ENCODE measurements at regions not wholly inside any gene's neighbourhood (a gene's known extent, or its start where the extent isn't known, plus 50 kb on each side); places are given as distances from the start of the nearest gene placed in this dataset.

DNA sequence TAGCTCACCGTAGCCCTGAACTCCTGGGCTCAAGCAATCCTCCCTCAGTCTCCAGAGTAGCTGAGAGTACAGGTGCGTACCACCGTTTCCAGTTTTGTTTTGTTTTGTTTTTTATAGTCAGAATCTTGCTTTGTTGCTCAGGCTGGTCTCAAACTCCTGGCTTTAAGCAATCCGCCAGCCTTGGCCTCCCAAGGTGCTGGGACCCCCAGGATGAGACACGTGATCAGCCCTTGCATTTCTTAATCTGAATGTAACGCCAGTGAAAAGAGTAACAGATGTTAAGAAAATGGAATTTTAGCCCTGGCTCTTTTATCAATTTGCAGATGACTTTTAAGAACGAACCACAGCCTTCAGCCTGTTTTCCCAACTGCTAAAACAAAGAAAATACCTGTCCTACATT is 451.3 kb downstream of the SHQ1 start:
- no peak for DNase-seq (ENCODE audit: low read depth)

DNA sequence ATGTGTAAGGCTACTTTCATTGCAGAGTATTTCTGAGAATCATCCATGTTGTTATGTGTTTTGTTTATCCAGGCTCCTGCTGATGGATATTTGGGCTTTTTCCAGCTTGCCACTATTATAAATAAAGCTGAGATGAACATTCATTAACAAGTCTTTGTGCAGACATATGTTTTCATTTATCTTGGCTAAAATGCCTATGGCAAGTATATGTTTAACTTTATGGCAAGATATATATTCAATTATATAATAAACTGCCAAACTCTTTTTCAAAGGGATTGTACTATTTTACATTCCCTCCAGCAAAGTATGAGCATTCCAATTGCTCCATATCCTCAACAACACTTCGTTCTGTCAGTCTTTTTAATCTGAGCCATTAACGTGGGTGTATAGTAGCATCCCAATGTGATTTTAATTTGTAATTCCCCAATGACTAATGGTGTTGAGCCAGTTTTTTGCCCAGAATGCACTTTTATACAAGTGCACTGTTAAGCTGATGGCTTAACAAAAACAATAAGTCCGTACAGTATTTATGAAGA is 452.4 kb downstream of the SHQ1 start:
- no peak for DNase-seq (ENCODE audit: low read depth)

DNA sequence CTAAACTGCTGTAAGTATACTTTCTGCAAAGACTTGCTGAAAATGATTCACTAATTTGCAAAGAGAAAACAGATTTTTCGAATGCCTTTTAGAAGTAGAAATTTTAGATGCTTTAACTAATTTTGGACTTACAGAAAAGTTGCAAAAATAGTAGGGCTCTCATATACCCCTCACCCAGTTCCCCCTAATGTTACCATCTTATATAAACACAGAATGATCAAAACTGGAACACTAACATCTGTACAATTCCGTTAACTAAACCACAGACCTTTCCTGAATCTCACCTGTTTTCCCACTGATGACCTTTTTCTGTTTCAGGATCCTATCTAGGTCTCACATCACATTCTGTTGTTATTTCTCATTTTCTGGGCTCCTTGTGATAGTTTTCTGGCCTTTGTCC is 454.8 kb downstream of the SHQ1 start:
- no peak for DNase-seq (ENCODE audit: low read depth)

DNA sequence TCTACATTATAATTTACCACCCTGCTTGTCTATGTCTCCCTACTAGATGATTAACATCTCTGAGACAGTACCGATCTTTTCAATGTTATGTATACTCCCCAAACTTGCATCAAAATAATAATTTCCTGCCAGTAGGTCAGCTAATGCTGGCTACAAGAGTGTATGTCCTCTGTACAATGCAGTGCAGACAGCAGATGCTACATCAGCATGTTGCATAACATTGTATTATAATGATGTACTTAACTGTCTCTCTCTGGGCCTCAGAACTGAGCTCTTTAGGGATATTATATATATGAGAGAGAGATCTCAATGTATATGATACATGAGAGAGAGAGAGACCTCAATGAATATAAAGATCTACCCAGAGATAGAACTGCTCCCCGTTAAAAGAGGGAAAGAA is 456.6 kb downstream of the SHQ1 start:
- no peak for DNase-seq (ENCODE audit: low read depth)

DNA sequence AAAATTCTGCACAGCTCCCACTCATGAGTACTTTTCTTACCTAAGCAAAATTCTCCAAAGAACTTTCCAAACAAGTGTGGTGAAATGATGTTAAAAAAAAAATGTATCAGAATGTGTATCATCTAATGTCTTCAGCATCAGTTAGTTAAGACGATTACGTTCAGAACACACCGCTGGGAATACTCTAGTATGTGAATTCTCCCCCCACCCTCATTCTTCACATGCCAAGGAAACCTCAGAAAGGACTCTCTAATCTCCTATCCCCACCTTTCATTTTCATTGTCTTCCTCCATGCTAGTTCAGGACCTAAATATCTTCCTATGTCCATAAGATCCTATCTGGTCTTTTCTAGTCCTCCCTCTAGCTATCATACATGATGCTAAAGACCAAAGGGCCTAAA is 457.4 kb downstream of the SHQ1 start:
- no peak for DNase-seq (ENCODE audit: low read depth)

DNA sequence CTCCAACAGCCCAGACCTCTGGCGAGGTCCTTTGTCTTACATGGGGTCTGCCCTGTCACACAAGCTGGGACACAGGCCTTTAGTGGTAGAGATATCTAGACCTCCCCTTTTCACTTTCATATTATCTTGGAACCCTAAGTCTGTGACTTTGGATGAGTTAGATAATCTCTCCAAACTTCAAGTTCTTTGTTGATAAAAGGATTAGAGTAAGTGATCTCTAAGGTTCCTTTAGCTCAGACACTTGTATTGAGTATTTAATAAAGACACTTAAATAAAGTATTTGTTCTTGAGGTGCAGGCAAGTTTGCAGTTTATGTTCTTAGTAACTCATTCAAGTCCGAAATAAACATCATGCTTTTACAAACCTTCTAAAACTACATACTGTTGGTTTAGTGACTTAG is 459.6 kb downstream of the SHQ1 start:
- DNase-seq (ENCODE audit: low read depth) = no peak

DNA sequence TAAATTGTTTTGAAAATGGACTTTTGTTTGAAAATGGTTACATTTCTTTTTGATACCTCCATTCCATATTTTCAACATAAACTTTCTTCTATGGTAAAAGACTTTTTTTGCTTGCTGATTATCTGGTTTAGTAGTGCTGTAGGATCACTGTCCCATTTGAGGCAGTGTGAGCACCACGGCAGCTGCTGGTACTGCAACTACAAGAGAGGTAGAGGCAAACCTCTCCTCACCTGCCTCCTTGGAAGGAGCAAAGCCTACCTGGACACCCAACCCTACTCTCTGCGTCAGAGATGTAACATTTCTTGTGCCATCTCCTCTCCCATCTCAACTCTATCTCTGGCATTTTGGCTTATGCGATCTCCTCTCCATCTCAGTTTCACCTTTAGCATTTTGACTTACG is 460.1 kb downstream of the SHQ1 start:
- no peak for DNase-seq (ENCODE audit: low read depth)

DNA sequence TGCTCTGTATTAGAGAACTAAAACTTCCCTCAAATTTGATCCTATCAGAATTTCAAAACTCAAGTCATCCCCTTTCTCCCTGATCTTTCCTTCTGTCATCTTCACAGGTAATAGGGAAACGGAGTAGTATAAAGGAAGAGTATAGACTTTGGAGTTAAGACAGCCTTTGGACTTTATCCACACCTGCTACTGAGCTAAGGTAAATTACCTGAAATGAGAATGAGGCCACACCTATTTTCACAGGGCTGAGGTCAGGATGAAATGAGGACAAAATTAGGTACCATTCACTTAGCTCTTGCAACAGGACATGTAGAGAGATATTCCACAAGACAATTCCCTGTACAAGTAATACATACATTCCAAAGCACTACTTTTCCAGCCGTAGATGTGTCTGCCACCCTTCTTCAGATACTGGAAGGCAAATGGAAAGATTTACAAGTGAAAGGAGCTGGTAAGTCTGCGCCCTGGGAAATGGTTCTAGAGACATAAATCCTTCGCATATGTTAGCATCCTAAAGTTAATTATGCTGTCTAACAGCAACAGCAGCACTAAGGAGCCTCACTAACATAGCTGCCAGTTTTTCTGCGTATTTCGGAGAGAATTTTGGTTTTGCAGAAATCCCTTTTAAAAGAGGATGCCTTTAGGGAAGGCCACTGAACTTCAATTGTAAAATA is 461.8 kb downstream of the SHQ1 start:
- no peak for DNase-seq (ENCODE audit: low read depth)

DNA sequence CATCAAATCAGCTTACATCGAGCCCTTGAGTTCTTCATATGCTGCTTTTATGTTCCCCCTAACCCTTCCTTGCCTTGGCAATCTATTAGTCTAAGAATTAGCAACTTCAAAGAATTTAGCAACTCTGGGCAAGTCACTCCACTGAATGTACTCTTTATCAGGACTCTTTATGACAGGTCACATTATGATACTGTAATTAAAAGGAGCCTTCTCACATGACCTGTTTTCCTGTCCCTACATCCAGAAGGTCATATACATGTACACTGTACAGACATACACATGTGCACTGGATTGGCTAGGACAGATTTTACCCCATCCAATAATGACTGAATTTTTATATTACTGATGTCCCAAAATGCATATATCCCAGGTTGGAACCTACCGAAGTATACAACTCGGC is 463.1 kb downstream of the SHQ1 start:
- no peak for DNase-seq (ENCODE audit: low read depth)

DNA sequence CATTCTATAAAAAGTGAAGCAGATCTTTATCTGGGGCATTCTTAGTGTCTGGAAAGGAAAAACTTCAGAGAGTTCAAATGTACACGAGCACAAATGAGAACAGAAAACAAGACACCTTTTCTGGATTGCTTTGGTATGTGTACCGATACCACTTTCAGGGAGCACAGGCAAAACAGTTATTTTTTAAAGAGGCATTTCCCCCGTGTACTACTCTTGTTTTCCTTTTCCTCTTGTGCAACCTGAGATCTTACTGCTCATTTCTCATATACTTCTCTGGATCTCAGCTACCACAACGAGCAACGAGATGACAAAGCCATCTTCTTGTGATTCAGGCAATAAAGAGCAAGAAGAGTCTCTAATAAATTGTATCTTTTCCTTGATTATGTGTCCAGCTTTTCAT is 463.6 kb downstream of the SHQ1 start:
- DNase-seq (ENCODE audit: low read depth) = no peak

DNA sequence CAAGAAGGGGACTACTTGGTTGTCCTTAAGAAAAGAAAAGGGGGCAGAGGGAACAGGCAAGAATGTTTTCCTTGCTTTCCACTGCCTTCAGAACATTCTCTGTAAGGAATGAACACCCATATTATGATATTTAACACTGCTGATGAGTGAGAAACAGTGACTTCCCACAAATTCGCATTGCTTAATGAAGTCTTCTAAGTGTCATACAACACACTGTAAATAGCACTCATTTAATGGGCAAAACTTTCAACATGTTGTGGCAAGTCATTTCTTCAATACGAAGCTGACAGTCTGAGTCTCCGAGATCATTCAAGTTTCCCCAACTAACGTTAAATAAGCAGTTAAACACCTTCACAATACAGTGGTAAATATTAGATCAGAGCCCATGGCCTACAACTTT is 464.4 kb downstream of the SHQ1 start:
- no peak for DNase-seq (ENCODE audit: low read depth)

DNA sequence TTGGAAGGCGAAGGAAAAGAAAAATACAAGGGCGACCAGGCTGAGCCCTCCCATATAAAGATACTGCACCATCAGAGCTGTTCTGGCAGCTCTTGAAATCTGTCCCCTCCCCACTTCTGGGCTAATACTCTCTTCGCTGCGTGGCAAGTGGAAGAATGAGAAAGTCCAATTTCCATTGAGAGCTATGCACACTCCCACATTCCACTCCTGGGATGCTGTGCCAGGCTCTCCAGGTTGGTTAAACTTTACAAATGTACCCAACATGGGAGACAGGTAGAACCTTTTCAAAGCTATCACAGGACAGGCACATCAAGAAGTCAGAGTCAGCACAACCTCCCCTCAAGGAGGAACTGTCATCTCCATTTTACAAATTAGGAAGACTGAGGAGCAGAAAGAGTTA is 465.0 kb downstream of the SHQ1 start:
- DNase-seq (ENCODE audit: low read depth) = no peak

DNA sequence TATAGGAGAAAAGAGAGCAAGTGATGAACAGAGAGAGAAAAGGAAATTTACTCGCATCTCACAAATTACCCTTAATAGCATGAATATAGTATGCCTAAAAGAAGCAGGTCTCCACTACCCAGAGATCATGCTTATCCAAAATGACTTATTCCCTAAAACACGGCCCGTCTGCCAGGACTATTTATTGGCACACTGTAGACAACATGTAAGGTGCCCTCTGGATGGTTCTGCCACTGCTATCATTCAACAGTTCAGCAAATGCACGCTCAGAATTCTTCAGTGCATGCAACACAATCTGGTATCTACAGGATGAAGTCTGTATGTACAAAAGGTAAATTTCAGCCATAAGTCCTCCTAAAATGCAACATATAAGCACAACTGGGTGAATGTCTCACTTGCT is 465.8 kb downstream of the SHQ1 start:
- DNase-seq (ENCODE audit: low read depth) = no peak

DNA sequence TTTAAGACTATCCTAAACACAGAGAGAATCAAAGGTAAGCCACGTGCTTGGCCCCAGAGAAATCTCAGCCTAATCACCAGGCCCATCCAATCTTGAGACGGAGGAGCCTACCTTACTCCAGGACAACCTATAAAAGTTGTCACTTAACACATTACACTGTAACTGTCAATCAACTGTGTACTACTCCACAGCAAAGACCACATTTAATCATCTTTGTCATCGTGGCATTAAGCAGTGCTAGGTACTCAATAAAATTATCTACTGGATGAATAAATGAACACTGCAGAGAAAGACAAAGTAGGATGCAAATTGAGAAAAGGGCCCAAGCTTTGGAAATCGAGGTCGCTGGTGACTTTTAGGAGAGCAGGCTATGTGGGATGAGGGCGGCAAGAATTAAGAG is 466.7 kb downstream of the SHQ1 start:
- DNase-seq (ENCODE audit: low read depth) = no peak

DNA sequence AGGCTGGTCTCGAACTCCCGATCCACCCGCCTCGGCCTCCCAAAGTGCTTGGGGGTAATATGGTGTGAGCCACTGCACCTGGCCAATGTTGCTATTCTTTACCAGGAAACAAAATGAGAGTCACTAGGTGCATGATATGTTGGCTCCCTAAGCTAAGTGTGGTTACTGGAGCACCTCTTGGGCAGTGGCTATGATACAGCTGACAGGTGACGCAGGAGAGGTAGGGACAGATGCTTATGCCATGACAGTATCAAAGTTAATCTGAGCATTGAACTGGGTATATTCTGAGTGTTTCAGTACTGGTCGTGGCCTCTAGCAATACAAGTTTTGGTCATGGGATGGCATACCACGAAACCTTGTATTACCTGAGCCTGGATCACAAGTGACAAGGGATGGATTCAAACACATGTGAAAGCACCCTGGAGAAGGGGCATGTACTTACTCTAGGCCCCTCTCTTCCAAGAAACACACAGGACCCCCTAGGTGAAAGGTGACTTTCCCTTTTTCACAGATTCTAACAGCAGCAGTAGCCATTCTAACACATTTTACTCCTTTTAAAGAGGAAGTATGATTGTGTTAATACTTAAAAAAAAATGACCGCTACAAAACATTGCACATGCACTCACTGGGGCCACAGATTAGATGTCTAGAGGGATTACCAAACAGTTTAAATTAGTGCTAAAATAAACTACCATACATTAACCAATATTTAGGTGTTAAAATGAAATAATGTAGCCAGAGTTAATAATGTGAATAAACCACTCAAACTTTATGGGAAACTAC is 467.3 kb downstream of the SHQ1 start:
- no peak for DNase-seq (ENCODE audit: low read depth)

DNA sequence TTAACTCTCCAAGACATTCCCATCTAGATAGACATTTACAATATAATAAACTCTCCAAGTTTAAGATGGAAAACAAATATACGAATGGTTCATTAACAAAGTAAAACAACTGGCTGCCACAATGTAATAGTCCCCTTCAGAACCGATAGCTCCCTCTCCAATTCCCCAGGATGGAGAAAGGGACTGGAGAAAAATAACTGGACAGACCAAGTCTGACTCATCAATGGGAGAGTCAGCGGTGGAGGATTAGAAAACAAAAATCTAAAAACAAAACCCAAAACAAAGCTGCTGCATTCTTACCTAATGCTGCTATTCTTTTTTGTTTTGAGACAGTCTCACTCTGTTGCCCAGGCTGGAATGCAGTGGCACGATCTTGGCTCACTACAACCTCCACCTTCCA is 468.1 kb downstream of the SHQ1 start:
- no peak for DNase-seq (ENCODE audit: low read depth)

DNA sequence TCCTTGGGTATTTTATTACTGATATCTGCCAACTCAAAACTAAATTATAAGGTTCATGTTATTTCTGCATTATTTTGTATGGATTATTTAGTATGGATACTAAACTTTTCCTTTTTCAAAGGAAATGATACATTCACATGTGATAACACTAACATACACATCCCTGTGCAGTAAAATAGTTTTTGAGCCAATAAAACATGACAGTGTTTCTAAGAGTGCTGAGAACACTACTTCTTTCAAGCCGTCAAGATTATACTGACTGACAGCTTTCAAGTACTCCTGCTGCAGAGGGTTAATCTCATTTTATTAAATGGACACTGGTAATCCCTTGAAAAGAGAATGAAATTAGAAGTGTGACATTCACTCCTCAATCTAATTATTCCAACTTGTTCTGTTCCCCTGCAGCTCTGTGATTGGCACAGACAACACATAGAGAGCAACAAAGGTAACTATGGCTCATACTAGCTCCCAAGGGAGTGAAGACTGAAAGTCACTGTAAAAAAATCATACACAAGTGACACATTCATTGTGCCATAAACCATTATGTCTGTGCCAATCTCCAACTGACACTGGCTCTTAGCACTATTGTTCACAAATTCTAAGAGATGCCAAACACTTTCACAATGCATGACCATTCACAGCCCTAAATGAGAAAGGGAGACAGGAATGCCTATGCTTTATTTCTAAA is 468.6 kb downstream of the SHQ1 start:
- DNase-seq (ENCODE audit: low read depth) = no peak

DNA sequence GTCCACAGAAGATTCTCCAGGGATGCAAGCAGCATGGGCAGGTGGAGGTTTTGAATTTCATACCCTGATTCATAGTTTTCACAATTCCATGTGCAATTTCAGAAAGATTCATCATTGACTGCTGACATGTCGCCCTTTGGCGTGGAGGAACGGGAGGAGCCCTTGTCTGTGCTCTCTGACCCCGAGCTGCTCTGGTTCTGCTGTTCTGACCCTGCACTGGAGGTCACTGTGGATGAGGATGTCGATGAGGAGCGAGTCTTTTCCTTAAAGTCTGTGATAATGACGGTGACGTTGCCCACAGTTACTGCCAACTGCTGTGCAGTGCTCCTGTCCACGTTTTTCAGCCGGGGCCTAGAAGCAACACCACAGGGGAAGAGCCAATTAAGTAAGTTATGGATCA is 470.0 kb downstream of the SHQ1 start:
- DNase-seq (ENCODE audit: low read depth) = no peak

DNA sequence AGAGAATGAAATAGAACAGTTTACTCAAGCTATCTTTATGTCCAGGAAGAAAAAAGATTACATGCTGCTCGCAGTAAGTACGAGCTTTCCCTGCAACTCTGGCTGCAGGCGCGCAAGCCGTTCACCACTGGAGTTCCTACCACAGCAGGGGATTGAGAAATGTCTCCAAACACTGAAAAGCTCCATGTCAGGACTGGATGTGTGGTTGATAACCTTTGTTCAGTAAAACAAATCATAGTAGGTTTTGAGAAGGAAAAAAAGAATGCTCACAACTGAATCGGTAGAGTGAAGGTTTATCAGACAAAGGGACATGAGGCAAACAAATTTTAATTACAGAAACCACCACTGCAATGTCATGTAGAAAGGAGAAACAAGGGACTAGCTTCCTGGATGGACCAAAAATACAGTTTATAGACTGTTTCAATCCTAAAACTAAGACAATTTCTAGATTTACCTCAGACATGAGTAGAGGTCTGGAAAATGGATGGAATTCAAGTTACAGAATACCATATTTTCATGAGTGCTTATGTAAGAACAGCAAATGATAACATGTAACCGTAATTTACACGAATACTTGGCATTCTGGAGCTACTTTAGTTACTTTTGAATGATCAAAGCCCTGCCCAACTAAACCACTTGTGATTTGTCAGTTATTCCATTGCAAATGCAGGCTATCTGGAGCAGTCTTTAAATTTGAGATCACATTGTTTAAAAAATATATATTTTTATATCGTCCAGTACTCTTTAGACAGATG is 471.1 kb downstream of the SHQ1 start:
- DNase-seq (ENCODE audit: low read depth) = no peak

DNA sequence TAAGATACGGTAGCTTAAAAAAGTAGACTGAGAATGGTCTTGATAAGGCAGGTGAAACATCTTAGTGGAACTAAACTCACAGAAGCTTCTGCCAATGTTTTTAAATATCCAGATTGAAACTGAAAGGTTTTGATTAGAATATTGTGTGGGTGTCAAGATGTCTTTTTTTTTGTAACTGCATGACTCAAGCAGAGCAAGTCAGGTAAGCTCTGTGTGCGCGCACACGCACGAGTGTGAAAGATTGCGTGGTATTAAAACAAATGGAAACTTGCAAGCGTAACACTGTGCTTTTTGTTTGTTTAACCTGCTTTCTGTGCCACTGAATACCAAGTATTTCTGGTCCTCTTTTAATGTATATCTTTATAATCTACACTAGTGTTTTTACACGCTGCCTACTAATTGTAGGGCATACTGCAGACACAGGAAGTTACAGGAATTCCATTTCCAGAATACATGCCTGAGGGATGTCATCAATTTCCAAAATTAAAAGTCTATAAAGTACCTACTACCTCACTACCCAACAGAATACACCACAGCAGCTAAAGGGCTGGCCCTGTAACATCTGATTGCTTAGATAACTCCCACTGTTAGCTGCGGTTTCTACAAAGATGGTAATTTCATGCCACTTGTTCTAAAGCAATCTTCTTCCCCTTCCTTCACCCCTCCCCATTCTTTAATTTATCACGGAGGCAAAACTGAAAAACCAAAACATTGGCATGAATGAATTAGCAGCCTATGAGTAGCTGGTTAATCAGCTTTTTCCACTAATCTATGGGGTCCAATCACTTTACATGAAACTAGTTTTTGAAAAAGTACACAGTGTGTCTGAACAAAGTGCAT is 472.8 kb downstream of the SHQ1 start:
- DNase-seq (ENCODE audit: low read depth) = no peak

DNA sequence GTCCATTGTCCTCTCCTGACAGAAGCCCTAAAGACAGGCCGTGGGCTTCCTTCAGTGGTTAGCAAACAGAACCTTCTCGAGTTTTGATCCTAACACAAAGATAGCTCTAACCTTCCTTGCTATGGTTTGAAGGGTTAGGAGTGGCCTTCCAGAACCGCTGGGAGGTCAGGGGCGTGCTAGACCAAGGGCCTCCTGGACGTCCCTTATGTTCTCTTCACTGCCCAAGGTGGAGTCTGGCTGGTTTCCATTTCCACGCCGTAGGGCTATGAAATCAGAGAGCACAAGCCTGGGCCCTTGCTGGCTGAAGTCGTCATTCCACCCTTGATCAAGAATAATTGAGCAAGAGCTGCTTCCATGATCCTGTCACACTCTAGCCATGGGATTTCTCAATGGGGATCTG is 475.1 kb downstream of the SHQ1 start:
- DNase-seq (ENCODE audit: low read depth) = no peak

DNA sequence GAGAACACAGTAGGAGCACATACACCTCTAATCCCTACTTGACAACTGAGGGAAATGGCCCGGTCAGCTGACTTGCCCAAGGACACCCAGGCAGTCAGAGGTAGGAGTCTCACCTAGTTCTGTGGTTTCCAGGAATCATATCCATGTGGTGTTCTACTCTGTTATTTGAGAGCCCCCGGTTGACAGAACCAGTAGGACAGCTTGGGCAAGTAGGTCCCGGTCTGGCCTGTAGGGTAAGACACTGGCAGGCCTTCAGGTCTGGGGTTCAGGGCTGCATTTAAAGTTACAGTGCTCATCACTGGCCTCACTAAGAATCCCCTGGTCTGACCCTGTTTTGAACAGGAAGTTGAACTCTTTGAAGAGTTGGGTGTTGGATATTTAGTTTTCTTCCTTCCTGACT is 476.1 kb downstream of the SHQ1 start:
- DNase-seq (ENCODE audit: low read depth) = no peak

Measured in stimulated activated CD8-positive, alpha-beta memory T cell treated with anti-CD3 and anti-CD28 coated beads, Interleukin-15, amount 100 ng/mL, for 24 hours (primary cell).